ENCODE measurements at regions not wholly inside any gene's neighbourhood (a gene's known extent, or its start where the extent isn't known, plus 50 kb on each side); places are given as distances from the start of the nearest gene placed in this dataset.

GRCh38 chr12:25025951-25026490, 77.1 kb upstream of the BCAT1 start:
- Histone ChIP-seq H3K4me3 (ENCODE audit: low read length) (peak overlapping the region; percentile 71), H3F3A (ENCODE audit: control insufficient read depth, insufficient read depth) (peaks cover 50% of the 10 kb centered on the region), H3K9me3 (ENCODE audit: control insufficient read depth, insufficient read depth, low read length) (no peaks in the 10 kb centered on the region), H3K9me2 (replicated peaks; ENCODE audit: control insufficient read depth, low read length) (no peaks in the 10 kb centered on the region), H3K4me1 (ENCODE audit: control insufficient read depth, low read length) (peaks cover 76% of the 10 kb centered on the region), H3K27ac (ENCODE audit: low read depth, low read length) (peak overlapping the region; percentile 99), H4K20me1 (ENCODE audit: control insufficient read depth, insufficient read depth, low read depth, low read length) (no peaks in the 10 kb centered on the region), H3K36me3 (ENCODE audit: control insufficient read depth, low read length) (peaks cover 62% of the 10 kb centered on the region), H3K79me2 (ENCODE audit: control insufficient read depth, low read length) (peaks cover 62% of the 10 kb centered on the region), H3K27me3 (ENCODE audit: control insufficient read depth, low read length) (no peaks in the 10 kb centered on the region), H3K4me2 (ENCODE audit: low read length) (peak overlapping the region; percentile 74)
- TF ChIP-seq CTCF (IDR thresholded peaks at IDR 0.05; ENCODE audit: low read depth, low read length, poor library complexity, severe bottlenecking): no peak

GRCh38 chr12:25025260-25025659, 76.4 kb upstream of the BCAT1 start:
- Histone ChIP-seq H3K27ac (ENCODE audit: low read depth, low read length) (peak overlapping the region; percentile 99), H3K36me3 (ENCODE audit: control insufficient read depth, low read length) (peaks cover 59% of the 10 kb centered on the region), H3K9me2 (replicated peaks; ENCODE audit: control insufficient read depth, low read length) (no peaks in the 10 kb centered on the region), H3K79me2 (ENCODE audit: control insufficient read depth, low read length) (peaks cover 62% of the 10 kb centered on the region), H3K27me3 (ENCODE audit: control insufficient read depth, low read length) (no peaks in the 10 kb centered on the region), H3F3A (ENCODE audit: control insufficient read depth, insufficient read depth) (peaks cover 54% of the 10 kb centered on the region), H3K4me3 (ENCODE audit: low read length) (peak overlapping the region; percentile 71), H3K9me3 (ENCODE audit: control insufficient read depth, insufficient read depth, low read length) (no peaks in the 10 kb centered on the region), H4K20me1 (ENCODE audit: control insufficient read depth, insufficient read depth, low read depth, low read length) (no peaks in the 10 kb centered on the region), H3K4me2 (ENCODE audit: low read length) (peak overlapping the region; percentile 74), H3K4me1 (ENCODE audit: control insufficient read depth, low read length) (peaks cover 81% of the 10 kb centered on the region)
- no peak for TF ChIP-seq CTCF (IDR thresholded peaks at IDR 0.05; ENCODE audit: low read depth, low read length, poor library complexity, severe bottlenecking)

- no peaks in the 10 kb centered on the region for H4K20me1 ChIP-seq (ENCODE audit: control insufficient read depth, insufficient read depth, low read depth, low read length)
- H3K9me2 ChIP-seq (replicated peaks; ENCODE audit: control insufficient read depth, low read length): no peaks in the 10 kb centered on the region
- TF ChIP-seq CTCF (IDR thresholded peaks at IDR 0.05; ENCODE audit: low read depth, low read length, poor library complexity, severe bottlenecking) (no peak), EZH2phosphoT487 (IDR thresholded peaks at IDR 0.05; ENCODE audit: borderline replicate concordance, low read length) (no peak)
- H3K79me2 ChIP-seq (ENCODE audit: control insufficient read depth, low read length): peaks cover 66% of the 10 kb centered on the region
- peaks cover 91% of the 10 kb centered on the region for H3K4me1 ChIP-seq (ENCODE audit: control insufficient read depth, low read length)
- H3K27ac ChIP-seq (ENCODE audit: low read depth, low read length): peak overlapping the region; percentile 99
- H3F3A ChIP-seq (ENCODE audit: control insufficient read depth, insufficient read depth): peaks cover 62% of the 10 kb centered on the region
- H3K36me3 ChIP-seq (ENCODE audit: control insufficient read depth, low read length): peaks cover 60% of the 10 kb centered on the region
- H3K4me3 ChIP-seq (ENCODE audit: low read length): peak overlapping the region; percentile 71
- H3K27me3 ChIP-seq (ENCODE audit: control insufficient read depth, low read length): no peaks in the 10 kb centered on the region
- peak overlapping the region; percentile 74 for H3K4me2 ChIP-seq (ENCODE audit: low read length)
- no peaks in the 10 kb centered on the region for H3K9me3 ChIP-seq (ENCODE audit: control insufficient read depth, insufficient read depth, low read length)
These were observed 74.9 kb upstream of the BCAT1 start for GRCh38 chr12:25023808-25024207.
